Gastrocnemius medialis (tissue), 4 donors: ENCODE measurements at regions not wholly inside any gene's neighbourhood (a gene's known extent, or its start where the extent isn't known, plus 50 kb on each side); places are given as distances from the start of the nearest gene placed in this dataset.

Experiments
- ATAC-seq, 2 donors: fragments of 150-250 bp; one replicate each; pipeline ENCODE4 v1.9.1; 2016
- DNase-seq, 2 donors: peaks; one replicate each; pipeline ENCODE4 v3.0.0-alpha.2; 2019
- H3K27ac ChIP-seq, 4 donors: fragments of 200-600 bp; sonication (generic); 1 replicate in 1 of 4; 2 replicates in 3 of 4; pipeline ENCODE4 v1.5.1; 2016 to 2018; ENCODE audit warnings: mild to moderate bottlenecking in 2 of 4, moderate library complexity in 1 of 4
- H3K27me3 ChIP-seq, 3 donors: fragments of 200-600 bp; sonication (generic) in 2 of 3; 1 replicate in 1 of 3; 2 replicates in 2 of 3; pipeline versions ENCODE4 v1.5.1 to v1.6.0; 2016 to 2019; ENCODE audit warnings: mild to moderate bottlenecking in 1 of 3, moderate library complexity in 1 of 3
- H3K36me3 ChIP-seq, 2 donors: fragments of 200-600 bp; sonication (generic) in 1 of 2; one replicate each; pipeline ENCODE4 v1.5.1; 2017 to 2018
- H3K4me1 ChIP-seq, 2 donors: fragments of 200-600 bp; sonication (generic) in 1 of 2; one replicate each; pipeline ENCODE4 v1.5.1; 2016 to 2017; ENCODE audit warnings: mild to moderate bottlenecking in 2 of 2
- H3K4me3 ChIP-seq, 4 donors: fragments of 200-600 bp; sonication (generic) in 3 of 4; 1 replicate in 1 of 4; 2 replicates in 3 of 4; pipeline ENCODE4 v1.5.1; 2016 to 2019; ENCODE audit warnings: mild to moderate bottlenecking in 2 of 4
- H3K9me3 ChIP-seq, 3 donors: fragments of 200-600 bp; sonication (generic) in 2 of 3; 1 replicate in 1 of 3; 2 replicates in 2 of 3; pipeline ENCODE4 v1.5.1; 2016 to 2019
- CTCF ChIP-seq, 5 experiments: fragments of 450-650 bp in 3 of 5; fragments of 200-600 bp in 2 of 5; sonication (generic) in 2 of 5; IDR thresholded peaks in 4 of 5; conservative IDR thresholded peaks in 1 of 5; 1 replicate in 4 of 5; 2 replicates in 1 of 5; pipeline ENCODE4 v1.5.1; 2016 to 2019; ENCODE audit warnings: antibody characterized with exemption in 5 of 5, mild to moderate bottlenecking in 3 of 5, moderate library complexity in 3 of 5
- POLR2A ChIP-seq, 2 donors: fragments of 450-650 bp; IDR thresholded peaks; one replicate each; pipeline ENCODE4 v1.6.1; 2017; ENCODE audit warnings: antibody characterized with exemption in 2 of 2, mild to moderate bottlenecking in 2 of 2, moderate library complexity in 2 of 2
- in situ Hi-C, 4 donors: fragments of 200-750 bp; cut with MboI; loops; one replicate each; pipeline versions ENCODE4 v1.15.0 to v1.8.0; 2017; ENCODE audit warnings: low sequenced_read_pairs in 4 of 4
- intact Hi-C: fragments of 100-400 bp; cut with DNase I; formaldehyde crosslinking; loops from one replicate; pipeline ENCODE4 v1.15.1; 2023; ENCODE audit warnings: low total_unique reads

- no peaks in the 10 kb centered on the region for H3K27me3 ChIP-seq
- in situ Hi-C loops, result no loop called here
- H3K9me3 ChIP-seq, result no peaks in the 10 kb centered on the region
- TF ChIP-seq POLR2A (IDR thresholded peaks at IDR 0.05) (no peak), CTCF (IDR thresholded peaks at IDR 0.05 in 4 of 5, conservative IDR thresholded peaks at IDR 0.05 in 1 of 5) (no peak)
- H3K4me3 ChIP-seq, result no peak overlapping the region
- ATAC-seq, result no peak
- no peak for DNase-seq
- no peaks in the 10 kb centered on the region for H3K36me3 ChIP-seq
- no peaks in the 10 kb centered on the region for H3K4me1 ChIP-seq
- no peak overlapping the region for H3K27ac ChIP-seq
- intact Hi-C loops, result no loop called here
These were observed 136.5 kb downstream of the RAP2A start for GRCh38 chr13:97570442-97570841.

- ATAC-seq (no peak), DNase-seq (no peak)
- Histone ChIP-seq H3K9me3 (no peaks in the 10 kb centered on the region), H3K36me3 (no peaks in the 10 kb centered on the region), H3K27ac (no peak overlapping the region), H3K4me3 (no peak overlapping the region), H3K27me3 (no peaks in the 10 kb centered on the region), H3K4me1 (no peaks in the 10 kb centered on the region)
- intact Hi-C loops, result no loop called here
- in situ Hi-C loops, result no loop called here
- no peak for TF ChIP-seq POLR2A (IDR thresholded peaks at IDR 0.05)
- no peak for TF ChIP-seq CTCF (IDR thresholded peaks at IDR 0.05 in 4 of 5, conservative IDR thresholded peaks at IDR 0.05 in 1 of 5)
These were observed 139.0 kb downstream of the RAP2A start for GRCh38 chr13:97573011-97573410.

GRCh38 chr13:97574926-97575325, 141.0 kb downstream of the RAP2A start:
- Histone ChIP-seq H3K27ac (no peak overlapping the region), H3K4me1 (no peaks in the 10 kb centered on the region), H3K9me3 (no peaks in the 10 kb centered on the region), H3K36me3 (no peaks in the 10 kb centered on the region), H3K27me3 (no peaks in the 10 kb centered on the region), H3K4me3 (no peak overlapping the region)
- in situ Hi-C loops (no loop called here), intact Hi-C loops (no loop called here)
- no peak for TF ChIP-seq CTCF (IDR thresholded peaks at IDR 0.05 in 4 of 5, conservative IDR thresholded peaks at IDR 0.05 in 1 of 5)
- no peak for TF ChIP-seq POLR2A (IDR thresholded peaks at IDR 0.05)
- ATAC-seq (no peak), DNase-seq (no peak)

GRCh38 chr13:97577026-97577425, 143.1 kb downstream of the RAP2A start:
- H3K27ac ChIP-seq, result no peak overlapping the region
- in situ Hi-C loops (no loop called here), intact Hi-C loops (no loop called here)
- H3K4me3 ChIP-seq, result no peak overlapping the region
- no peaks in the 10 kb centered on the region for H3K36me3 ChIP-seq
- H3K27me3 ChIP-seq, result no peaks in the 10 kb centered on the region
- DNase-seq (no peak), ATAC-seq (no peak)
- no peak for TF ChIP-seq CTCF (IDR thresholded peaks at IDR 0.05 in 4 of 5, conservative IDR thresholded peaks at IDR 0.05 in 1 of 5)
- TF ChIP-seq POLR2A (IDR thresholded peaks at IDR 0.05), result no peak
- H3K4me1 ChIP-seq, result no peaks in the 10 kb centered on the region
- no peaks in the 10 kb centered on the region for H3K9me3 ChIP-seq

GRCh38 chr13:97582170-97582569, 148.2 kb downstream of the RAP2A start:
- no peak overlapping the region for H3K27ac ChIP-seq

More at GRCh38 chr13:97582170-97582569, 148.2 kb downstream of the RAP2A start:
- intact Hi-C loops, result no loop called here
- no peak for DNase-seq
- H3K4me3 ChIP-seq, result no peak overlapping the region
- no peak for ATAC-seq
- H3K4me1 ChIP-seq, result no peaks in the 10 kb centered on the region
- H3K27me3 ChIP-seq, result no peaks in the 10 kb centered on the region
- in situ Hi-C loops, result no loop called here
- no peak for TF ChIP-seq CTCF (IDR thresholded peaks at IDR 0.05 in 4 of 5, conservative IDR thresholded peaks at IDR 0.05 in 1 of 5)
- no peak for TF ChIP-seq POLR2A (IDR thresholded peaks at IDR 0.05)
- no peaks in the 10 kb centered on the region for H3K36me3 ChIP-seq
- H3K9me3 ChIP-seq, result no peaks in the 10 kb centered on the region
